IPS DF 19.7 (cell line): ENCODE measurements at regions not wholly inside any gene's neighbourhood (a gene's known extent, or its start where the extent isn't known, plus 50 kb on each side); places are given as distances from the start of the nearest gene placed in this dataset.
"Not testable (repeated sequence)": the region's sequence is repeated elsewhere in the genome, so short reads cannot be mapped to it uniquely, and the experiment has no call there.

ENCODE experiments used
- DNase-seq: peaks from one replicate; pipeline ENCODE4 v3.0.0-alpha.2; 2013; ENCODE audit warnings: low read depth, low spot score

DNA sequence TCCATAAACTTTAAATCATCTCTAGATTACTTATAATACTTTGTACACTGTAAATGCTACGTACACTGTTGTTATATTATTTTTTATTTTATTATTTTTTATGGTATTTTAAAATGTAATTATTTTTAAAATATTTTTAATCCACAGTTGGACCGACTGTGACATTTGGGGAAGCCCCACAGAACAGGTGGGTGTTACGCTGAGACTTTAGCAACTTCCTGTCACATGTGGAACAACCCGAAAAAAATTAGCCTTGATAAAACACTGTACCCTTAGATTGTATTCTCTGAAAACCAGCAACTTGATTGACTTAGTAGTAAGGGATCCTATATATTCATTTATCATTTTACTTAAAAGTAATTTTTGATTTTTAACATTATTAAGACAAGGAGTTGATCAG is 1755.7 kb upstream of the SEL1L start:
- DNase-seq = no peak

DNA sequence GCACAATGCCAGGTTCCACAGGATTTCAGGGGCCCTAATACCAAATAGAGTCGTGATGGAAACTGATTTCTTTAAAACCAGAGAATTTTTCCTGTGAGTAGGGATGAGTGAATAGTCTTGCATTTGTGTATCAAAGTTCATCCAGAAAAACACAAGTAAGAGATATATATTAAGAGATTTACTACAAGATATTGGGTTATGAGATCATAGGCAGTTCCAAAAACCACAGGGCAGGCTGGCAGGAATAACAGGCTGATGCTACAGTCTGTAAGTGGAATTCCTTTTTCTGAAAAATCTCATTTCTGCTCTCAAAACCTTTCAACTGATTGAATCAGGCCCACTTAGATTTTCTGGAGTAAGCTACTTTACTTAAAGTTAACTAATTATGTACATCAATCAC is 1756.2 kb upstream of the SEL1L start:
- DNase-seq = no peak

DNA sequence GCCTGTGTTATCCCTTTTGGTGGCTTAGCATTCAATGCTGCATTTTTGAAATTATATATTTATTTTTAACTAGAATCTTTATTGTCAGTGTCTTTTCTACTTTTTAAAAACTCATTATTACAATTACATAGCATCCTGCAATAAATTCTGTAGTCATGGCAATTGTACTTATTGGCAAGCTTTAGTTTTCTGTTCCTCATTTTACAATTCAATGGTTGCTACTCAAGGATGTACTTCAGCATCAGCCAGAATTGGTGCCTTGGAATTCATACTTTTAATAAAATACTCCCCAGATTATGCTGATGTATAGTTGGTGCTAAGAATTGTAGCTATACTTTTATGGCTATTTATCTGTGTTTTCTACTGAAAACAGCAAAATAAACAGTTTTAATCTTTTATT is 1756.8 kb upstream of the SEL1L start:
- DNase-seq = no peak

DNA sequence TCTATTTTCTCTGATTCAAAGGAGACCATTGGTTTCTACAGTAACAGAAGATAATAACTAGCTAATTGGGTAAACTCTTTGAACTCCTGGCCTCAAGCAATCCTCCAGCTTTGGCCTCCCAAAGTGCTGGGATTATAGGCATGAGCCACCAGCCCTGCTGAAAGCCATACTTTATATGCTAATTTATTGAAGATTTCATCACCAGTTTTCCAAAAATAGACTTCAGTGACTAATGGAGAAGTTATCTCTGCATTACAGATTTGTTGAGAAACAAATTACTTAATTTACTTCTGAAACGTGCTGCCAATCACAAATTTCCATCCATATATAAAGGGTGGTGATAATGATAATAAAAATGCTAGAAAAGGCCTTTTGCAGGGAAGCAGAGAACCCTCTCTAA is 1758.1 kb upstream of the SEL1L start:
- no peak for DNase-seq

DNA sequence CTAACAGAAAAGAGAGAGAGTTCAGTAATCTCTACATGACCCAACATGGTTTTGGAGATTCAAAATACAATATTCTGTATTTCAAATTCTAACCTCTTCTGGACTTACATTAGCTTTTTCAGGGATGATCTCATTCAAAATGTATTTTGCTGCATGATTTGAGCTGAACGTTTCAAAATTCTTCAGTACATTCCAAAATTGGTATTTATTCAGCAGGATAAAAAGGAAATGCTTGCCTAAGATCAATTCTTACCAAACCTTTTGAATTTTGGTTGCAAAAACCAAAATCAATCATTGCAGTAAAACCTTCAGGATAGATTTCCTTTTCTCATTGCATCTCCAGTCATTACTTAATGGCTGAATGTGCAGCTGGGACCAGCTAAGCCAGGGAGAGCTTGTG is 1761.3 kb upstream of the SEL1L start:
- no peak for DNase-seq

DNA sequence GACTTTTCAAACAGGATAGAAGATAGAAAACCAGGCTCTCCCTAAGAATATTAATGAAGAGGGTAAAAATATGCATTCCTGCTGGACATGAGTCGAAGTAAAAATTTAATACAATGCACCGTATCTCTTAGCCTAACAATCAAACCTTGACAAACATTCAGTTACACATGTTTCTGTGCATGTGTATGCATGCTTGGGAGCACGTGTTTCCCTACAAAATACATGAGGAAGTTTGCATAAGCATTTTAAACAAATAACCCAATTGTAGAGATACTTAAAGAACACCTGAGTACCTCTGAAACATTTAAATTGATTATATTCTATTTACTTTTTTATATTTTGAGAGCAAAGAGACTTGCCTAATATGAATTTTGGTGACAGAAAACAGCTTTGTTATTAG is 1763.7 kb upstream of the SEL1L start:
- DNase-seq = no peak

DNA sequence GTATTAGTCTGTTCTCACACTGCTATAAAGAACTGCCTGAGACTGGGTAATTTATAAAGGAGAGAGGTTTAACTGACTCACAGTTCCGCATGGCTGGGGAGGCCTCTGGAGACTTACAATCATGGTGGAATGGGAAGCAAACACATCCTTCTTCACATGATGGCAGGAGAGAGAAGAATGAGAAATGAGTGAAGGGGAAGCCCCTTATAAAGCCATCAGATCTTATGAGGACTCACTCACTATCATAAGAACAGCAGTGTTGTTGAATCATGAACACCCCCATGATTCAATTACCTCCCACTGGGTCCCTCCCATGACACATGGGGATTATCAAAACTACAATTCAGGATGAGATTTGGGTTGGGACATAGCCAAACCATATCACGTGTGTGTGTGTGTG is 1764.4 kb upstream of the SEL1L start:
- DNase-seq = not testable (repeated sequence)

DNA sequence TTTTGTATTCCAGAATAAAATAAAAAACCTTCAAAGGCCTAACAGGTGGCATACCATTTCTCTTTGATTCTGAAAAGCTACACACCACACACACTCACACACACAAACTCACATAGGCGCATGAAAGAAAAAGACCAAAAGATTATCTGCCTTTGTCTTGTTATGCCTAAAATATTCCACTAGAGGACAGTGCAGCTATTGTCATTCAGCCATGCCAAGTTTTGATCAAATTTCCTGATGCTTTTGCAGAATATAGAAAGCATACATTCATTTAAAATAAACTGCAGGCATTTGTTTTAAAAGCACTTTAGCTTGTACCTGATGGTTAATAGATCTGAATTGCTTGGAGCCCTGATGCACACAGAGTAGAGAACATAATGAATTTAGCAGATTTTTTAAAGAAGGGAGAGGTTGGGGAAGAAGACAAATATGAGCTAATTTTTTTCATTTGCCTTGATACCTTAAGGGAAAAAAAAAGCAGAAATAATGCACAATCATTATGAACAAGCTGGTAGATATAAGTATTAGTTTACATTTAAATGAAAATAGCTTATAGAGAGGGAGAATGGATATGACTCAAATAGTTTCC is 1766.9 kb upstream of the SEL1L start:
- no peak for DNase-seq

DNA sequence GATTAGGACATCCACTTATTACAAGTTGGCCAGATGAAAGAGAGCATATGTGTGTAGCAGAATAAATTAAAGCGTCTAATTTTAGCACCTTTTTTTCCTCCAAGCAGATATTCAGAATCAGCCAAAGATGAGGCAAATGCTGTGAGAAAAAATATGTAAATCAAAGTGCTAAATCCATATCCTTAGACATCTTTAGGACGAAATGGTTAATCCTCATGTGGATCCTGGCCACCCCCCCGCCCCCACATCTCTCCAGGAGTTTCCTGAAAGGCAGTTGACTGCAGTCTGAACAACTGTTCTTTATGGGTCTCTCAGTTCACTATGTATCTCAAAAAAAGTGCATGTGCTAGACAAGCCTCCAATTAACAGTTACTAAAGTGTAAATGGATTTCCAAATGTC is 1768.1 kb upstream of the SEL1L start:
- no peak for DNase-seq

DNA sequence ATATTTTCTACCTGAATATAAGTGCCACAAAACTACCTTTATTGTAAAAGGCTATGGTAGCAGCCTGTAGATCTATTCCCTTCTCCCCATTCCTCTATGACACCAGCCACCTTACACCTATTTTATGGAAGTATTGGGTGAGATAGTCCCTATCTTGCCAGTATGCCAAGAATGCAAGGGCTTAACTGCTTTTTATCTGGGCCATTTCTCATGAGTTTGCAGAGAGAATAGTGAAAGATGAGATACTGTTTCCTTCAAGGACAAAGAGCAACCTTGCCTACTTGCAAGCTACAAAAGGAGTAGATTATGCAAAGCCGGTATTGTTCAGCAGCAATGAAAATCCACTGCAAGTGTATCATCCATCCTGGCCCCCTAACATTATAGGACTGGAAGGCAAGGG is 1775.6 kb upstream of the SEL1L start:
- no peak for DNase-seq

DNA sequence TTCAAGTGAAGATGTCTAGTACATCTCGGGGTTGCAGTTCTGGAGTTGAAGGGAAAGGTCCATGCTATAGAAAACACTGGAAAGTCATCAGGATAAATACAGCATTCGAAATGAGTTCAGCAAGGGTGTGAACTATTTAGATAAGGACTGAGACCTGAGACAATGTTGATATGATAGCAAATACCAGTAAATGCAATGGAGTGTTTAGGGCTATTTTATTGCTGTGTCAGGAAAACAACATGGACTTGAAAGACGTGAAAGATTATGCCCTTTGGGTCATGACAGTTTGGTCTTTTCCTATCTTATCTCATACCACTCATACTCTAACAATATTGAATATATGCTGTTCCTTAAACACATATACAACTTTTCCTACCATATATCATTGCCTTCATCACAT is 1776.2 kb upstream of the SEL1L start:
- DNase-seq = no peak

DNA sequence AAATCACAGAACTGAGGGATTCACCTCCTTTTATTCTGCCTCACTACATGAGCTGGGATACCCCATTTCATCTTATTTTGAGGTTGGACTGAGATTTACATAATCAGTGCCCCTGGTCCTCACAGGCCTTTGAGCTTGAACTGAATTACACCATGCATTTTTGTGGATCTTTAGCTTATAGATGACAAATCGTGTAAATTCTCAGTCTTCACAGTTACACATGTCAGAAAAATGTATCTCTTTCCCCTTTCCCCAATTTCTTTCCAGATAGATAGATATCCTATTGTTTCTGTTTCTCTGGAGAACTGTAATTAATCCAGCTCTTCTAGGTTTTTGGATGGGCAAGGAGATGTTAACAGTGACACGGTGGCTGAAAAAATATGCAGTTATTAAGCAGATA is 1778.9 kb upstream of the SEL1L start:
- DNase-seq = no peak

DNA sequence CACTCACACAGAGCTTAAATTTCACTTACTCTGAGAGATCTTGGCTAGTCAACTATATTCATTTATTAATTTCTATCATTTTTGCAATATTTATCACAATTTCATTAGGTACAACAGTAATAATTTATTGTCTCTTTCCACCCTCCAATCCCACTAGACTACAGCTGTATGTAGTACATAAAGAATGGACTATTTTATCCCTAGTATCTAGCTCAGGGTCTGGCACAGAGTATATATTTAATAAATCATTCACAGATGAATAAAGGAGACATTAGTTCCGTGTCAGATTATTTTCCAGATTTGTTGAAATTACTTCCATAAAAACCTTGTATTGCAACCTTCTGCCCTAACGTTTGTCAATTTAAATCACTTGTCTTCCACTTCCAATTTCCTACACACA is 1781.1 kb upstream of the SEL1L start:
- no peak for DNase-seq

DNA sequence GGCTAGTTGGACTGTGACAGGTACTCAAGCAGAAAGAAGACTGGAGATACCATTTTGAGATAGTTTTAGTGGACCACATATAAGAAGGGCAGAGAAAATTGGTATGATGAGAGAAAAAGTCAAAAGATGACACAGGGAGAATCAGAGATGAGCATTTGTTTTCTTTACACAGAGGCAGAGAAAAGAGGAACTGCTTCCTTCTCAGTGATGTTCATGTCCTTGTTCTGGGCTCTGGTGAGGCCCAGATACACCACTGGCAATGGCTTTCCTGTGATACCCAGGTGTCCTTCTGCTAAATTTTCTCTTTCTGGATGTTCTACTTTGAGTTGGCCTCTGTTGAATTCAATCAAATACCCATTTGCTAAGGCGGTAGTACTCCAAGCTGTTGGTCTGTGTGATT is 1782.7 kb upstream of the SEL1L start:
- DNase-seq = no peak

DNA sequence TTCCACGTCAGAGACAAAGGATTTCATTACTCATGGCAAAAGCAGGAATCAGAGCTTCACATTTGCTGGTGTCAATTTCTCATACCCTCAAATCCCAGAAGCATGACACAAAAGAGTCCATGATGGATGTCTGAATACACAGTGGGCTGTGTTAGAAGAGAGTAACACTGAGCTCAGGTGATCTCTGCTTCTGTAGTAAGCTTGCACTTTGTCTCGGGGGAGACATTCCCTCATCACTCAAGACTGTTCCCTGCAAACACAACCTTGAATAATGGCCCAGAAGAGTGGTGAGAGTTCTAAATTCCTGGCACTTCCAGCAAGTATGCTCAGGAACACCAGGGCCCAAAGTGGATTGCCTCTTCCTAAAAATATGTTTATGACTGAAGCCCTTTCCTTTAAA is 1787.2 kb upstream of the SEL1L start:
- no peak for DNase-seq

DNA sequence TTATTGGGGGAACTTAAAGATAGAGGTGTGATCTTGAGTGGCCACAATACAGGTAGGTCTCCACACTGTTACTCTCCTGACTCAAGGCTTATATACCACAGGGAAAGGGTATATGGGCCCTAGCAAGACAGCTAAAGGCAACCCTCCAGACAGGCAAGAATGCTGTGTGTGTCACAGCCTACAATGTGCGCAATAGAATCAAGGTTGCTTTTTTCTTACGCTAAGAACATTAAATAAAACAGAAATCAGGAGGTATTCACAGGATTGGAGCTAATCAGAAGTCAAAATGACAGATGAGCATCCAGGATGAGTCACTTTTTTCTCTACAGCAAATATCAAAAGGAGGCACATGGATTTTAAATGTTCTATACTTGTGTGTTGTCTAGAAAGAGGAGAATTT is 1797.9 kb upstream of the SEL1L start:
- DNase-seq = no peak

DNA sequence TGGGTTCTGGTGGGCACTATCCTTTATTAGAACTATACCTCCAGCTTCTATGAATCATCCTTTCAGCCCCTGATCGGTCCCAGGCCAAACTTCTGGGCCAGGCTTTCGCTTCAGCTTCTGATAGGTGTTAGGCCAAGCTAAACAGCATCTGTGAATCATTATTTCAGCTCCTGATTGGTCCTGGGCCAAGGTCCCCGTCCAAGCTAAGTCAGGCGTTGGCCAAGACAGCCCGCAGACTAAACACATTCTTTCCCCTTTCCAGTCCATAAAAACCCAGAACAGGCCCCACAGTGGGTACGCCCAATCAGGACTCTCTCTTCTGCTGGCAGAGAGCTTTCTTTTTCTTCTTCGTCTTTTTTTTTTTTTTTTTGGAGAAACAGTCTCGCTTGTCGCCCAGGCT is 1808.9 kb upstream of the SEL1L start:
- DNase-seq = no peak

DNA sequence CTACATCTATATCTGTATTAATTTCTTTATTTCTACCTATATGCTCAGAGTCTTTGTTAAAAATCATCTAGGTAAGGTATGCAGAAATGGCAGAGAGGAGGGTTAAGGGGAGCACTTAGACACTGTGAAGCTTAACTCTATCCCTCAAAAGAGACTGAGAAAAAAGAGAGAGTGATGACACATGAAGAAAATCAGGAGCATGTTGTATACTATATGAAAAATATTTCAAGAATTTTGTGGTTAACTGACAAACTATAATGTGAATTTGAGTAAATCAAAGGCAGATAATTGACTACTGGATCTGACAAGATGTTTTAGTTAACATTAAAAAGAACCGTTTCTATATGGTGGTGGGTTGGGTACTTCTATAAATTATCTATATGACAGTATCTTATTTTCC is 1814.2 kb upstream of the SEL1L start:
- no peak for DNase-seq

DNA sequence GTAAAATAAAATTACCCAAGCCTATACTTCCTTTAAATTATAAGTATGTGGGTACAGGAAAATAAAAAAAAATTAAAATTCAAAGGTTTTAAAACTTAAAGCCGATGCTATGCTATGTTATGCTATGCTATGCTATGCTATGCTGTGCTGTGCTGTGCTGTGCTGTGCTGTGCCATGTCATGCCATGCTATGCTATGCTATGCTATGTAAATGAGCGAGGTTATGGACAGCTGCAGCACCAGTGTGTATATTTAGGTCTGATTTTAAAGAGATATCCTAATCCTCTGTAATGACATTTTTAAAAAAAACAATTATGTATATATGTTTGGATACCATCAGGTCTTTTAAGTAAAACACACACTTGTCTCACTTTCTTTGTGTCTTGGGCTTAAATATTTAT is 1822.0 kb upstream of the SEL1L start:
- DNase-seq = no peak

DNA sequence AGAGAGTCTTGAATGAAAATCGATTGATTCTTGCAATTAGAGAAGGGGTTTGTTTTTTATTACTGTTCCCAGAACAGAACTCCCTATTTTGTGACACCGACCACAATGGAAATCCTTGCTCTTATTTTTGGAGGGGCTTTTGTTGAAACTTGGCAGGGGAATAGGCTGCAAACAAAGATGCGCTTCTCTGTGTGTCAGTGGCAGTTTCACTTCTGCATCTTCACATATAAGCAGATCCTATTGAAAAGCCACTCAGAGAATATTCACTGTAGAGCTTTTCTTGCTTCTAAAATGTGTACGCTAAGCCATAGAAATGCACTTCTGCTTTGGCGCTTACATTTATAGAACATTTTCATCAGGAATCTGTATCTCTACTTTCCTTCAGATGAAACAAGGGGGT is 1822.4 kb upstream of the SEL1L start:
- no peak for DNase-seq

DNA sequence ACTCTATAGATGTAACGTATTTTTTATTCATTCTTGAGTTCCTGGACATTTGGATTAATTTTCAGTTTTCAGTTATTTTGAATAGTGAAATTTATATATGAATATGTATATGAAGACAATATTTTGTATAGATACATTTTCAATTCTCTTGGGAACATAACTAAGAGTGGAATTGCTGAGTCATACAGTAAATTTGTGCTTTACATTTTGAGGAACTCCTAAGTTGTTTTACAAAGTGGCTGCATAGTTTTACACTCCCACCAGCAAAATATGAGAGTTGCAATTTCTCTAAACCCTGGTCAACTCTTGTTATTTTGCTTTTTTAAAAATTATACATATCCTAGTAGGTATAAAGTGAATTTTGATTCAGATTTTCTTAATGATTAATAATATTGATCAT is 1838.6 kb upstream of the SEL1L start:
- DNase-seq = no peak

DNA sequence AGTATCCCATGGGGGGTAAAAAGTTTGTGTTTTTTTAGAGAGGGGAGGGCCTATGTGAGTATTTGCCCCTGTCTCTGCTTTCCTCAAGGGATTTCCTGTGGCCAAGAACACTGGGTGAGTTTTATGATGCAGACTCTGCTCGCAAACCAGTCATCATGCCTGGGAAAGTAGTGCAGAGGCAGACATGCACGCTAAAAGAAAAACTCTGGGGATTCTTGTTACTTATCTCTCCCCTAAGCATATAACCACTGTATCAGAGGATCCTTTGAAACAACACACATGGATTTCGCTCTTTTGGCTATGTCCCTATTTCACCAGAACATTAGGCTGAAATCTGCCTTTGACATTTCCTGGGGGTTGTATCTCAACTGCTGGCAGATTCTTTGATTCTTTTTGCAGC is 1845.8 kb upstream of the SEL1L start:
- no peak for DNase-seq

DNA sequence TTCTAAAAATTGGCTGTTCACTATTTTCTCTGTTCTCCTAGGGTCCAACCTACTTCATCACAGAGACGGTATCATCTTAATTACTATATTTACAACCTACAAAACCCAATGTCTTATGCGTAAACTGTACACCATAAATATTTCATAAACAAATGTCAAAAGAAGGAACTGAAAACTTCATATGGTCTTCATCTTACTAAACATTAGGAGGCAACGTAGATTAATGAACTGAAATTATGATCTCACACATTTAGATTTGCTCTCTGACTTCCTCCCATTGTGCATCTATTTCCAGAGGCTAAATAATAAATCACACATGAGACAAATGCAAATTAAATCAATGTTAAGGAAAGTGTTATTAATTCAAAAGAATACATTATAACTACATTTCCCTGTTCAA is 1850.6 kb upstream of the SEL1L start:
- no peak for DNase-seq

DNA sequence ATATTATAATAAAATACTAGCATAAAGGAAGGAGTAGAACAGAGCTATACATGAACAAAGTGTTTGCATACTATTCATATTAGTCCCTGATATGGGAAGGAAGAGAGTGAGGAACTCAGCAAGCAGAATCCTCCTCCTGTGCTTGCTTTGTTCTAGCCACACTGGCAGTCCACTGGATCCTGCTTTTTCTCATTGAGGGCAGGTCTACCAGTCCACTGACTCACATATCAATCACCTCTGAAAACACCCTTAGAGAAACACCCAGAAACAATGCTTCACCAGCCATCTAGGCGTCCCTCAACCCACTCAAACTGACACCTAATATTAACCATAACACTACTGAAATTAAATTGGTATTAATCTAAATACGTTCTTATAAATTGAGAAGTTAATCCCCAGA is 1861.7 kb upstream of the SEL1L start:
- DNase-seq = no peak

DNA sequence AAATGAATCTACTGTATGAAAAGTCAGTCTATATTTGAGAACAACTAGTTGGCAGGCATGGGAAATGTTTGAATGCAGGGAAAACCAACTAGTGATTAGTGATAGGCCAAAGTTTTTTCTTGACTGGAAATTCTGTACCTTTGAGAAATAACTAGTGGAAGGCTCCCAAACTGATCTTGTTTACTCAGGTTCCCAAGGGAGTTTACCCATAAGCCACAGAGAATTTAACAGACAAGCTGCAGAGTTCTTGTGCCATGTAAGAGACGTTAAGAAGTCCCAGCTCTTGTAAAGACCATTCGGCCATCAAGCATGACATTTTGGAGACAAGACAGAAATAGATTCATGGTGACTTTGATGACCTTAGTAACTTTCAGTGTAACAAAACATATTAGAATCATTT is 1882.8 kb upstream of the SEL1L start:
- DNase-seq = no peak
